ENCODE measurements at regions not wholly inside any gene's neighbourhood (a gene's known extent, or its start where the extent isn't known, plus 50 kb on each side); places are given as distances from the start of the nearest gene placed in this dataset.

DNA sequence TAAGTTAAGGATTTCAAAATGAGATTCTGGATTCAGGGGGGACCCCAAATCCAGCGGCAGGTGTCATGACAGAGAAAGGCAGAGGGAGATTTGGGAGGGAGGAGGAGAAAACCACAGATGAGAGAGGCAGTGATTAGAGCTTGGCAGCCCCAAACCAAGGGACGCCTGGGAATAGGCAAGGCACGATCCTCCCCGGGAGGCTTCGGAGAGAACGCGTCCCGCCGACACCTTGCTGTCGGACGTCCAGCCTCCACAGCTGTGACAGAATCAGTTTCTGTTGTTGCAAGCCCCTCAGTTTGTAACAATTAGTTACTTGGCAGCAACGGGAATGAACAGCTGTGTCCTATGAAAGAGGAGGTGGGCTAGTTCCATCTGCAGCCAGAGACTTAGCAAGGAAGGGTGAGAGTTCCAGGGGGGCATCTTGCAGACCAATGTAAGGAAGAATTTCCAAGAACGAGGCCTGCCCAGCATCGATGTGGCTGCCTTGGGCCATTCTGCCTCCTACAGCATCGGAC lies 110.7 kb upstream of the SDK2 start:
- no peak for DNase-seq (ENCODE audit: low read depth in 2 of 2)

DNA sequence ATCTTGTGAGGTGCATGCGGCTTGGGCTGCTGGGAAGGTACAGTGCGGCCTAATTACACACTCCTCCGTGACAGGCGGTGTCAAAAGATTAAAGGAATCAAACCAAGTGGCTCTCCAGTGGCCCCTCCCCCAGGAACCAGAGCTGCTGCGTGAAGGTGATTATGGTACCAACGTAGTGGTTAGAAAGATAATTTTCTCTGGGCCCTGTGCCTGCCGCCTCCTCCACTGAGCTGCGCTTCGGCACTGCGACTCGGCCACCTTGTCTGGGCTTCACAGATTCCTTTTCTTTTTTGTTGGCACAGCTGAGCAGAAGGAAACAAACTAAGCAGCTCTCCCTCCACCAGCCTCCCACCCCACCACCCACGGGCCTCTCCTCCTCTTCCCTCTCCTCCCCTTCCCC lies 113.2 kb upstream of the SDK2 start:
- DNase-seq (ENCODE audit: low read depth in 2 of 2), result no peak

DNA sequence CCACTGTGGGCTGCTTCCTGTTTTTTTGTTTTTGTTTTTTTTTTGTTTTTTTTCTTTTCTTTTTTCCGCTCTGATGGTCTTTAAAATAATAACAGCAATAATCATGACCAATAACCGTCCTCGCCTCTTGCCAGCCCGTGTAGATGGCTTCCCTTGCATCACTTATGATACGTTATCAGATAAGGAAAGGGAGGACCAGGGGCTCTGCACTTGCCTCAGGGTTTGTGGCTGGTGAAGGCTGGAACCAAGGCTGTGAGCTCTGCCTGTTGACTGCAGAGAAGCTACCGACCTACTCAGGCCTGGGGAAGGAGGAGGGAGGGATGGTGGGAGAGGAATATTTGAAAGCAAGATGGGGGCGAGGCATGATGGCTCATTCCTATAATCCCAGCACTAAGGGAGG lies 114.0 kb upstream of the SDK2 start:
- no peak for DNase-seq (ENCODE audit: low read depth in 2 of 2)

DNA sequence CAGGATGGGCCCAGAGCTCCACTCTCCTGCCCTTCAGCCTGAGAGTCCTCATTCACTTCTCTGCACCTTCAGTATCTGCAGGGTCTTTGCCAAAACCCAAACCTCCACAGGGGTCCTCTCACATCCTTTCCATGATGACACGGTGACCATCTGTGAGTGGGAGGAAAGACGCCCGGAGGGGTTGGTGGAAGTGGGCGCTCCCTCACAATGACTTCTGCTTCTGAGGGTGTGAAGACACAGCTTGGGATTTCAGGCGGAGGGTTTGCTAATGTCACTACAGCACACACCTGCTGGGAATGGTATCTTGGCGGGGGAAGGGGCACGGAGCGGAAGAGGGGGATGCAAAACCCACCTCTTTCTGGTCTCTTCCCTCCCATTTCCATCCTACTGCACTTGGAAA lies 115.1 kb upstream of the SDK2 start:
- DNase-seq (ENCODE audit: low read depth in 2 of 2), result no peak

DNA sequence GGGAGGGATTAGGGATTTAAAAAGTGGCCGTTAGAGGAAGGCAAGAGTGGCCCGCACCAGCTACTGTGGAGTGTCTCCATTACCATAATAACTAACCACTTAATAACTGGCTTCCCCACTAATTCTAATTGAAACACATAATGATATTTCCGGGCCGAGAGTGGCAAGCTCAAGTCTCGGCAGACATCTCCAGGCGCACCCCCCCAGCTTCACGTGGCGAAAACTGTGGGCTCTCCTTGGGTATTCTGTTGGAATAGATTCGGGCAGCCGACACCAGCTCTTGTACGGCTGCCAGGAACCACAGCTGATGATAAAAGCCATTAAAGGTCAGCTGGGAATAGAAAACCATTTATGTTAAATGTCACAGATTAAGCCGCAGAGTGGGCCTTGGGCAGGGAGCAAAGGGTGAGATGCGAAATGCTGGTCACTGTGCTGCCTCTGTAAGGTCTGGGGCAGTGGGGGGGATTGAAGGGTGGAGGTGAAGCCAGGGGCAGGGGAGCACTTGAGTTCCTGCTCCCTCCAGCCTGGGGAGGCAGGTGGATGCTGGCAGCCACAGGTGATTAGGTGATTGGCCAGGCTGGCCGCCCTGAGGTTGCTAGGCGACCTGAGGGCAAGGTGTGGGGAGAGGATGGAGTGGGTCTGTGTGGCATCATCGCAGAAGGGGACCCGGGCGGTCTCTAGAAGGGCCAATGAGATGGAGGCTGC lies 115.6 kb upstream of the SDK2 start:
- DNase-seq (ENCODE audit: low read depth in 2 of 2), result no peak

DNA sequence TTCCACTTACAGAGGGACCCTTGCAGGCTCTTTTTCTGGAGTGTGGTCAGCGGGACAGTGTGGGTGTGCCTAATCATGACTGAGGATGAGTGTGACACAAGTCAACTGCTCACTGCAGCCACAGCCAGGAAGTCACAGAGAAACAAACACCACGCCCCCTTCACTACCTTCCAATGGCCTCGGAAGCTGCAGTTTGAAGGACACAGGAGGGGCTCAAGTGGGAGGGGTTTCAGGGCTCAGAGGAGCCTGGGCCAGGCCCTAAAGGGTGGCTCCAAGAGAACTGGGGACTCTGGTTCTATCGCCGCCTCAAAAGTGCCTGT lies 116.2 kb upstream of the SDK2 start:
- DNase-seq (ENCODE audit: low read depth in 2 of 2), result no peak

DNA sequence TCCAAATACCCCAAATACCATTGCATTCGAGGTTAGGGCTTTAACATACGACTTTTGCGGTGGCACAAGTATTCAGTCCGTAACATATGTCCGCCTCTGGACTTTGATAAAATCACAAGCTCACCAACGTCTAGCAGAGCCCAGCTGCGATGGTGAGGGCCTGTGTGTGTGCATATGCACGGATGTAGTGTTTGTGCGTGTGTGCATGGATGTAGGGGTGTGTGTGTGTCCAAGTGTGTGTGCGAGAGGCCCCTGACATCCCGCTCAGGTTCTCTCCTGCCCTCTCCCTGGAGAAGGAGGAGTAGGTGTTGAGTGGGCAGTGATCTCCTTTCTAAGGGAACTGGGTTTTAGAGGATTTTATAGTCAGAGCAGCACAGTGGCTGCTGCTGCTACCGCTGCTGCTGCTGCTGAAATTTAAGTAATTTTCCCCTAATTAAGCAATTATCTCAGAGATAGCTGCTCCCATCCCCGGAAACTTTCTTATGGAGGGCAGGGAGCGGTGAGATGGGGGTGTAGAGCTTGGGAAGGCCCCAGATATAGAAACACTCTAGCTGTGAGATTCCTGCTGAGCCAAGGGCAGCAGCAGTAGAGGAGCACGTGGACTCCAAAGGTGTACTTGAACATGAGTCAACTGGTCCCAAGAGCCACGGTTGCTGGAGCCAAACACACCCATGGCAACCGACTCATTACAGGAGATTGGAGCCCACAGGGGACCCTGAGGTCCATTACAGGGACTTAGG lies 121.7 kb upstream of the SDK2 start:
- no peak for DNase-seq (ENCODE audit: low read depth in 2 of 2)

DNA sequence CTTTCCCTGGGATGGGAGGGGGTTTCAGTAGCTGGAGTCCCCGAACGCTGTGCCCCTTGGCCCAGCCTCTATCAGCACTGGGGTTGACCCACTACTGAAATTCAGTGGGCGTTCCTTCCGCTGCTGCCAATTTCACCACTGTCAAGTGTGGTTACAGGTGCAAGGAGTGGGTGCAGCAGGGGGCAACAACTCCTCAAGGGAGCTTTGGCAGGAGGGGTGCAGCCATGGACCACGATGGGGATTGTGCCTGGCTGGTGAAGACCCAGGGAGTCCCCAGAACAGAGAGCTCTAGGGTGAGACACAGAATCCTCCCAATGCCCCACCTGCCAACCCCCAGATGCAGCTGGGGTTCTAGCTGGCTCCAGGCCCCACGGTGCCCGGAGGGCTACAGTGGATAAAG lies 123.5 kb upstream of the SDK2 start:
- no peak for DNase-seq (ENCODE audit: low read depth in 2 of 2)

DNA sequence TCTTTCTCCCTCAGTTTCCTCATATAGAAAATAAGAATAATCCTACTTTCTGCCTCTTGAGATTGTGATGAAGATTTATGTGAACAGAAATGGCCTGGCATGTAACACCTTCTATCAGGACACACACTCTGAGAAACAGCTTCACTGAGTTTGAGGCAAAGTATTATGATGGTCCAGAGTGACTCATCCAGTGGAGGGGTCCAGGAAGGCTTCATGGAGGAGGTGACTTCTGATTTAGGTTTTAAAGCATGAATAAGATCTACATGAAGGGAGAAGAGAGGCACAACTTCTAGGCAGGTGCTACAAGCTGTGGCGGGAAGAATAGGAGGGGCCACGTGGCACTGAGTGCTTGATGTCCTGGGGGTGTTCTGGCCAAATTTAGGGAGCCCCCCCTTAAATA lies 124.4 kb upstream of the SDK2 start:
- DNase-seq (ENCODE audit: low read depth in 2 of 2), result no peak

DNA sequence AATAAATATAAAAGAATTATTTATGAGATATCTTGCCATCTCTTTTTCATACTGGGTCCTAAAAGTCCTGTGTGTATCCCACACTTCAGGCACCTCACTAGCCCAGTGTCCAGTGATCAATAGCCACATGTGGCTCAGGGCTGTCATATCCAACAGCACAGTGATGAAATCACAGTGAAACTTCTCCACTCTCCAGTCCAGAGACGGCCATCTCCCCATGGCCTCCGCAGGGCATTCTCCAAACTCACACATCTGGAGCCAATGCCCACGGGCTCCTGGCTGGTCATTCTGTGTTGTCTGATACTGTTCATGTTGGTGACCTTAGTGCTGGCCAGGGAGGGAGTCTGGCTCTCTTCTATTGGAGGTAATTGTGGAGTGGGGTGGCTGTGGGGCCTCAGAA lies 125.2 kb upstream of the SDK2 start:
- no peak for DNase-seq (ENCODE audit: low read depth in 2 of 2)

DNA sequence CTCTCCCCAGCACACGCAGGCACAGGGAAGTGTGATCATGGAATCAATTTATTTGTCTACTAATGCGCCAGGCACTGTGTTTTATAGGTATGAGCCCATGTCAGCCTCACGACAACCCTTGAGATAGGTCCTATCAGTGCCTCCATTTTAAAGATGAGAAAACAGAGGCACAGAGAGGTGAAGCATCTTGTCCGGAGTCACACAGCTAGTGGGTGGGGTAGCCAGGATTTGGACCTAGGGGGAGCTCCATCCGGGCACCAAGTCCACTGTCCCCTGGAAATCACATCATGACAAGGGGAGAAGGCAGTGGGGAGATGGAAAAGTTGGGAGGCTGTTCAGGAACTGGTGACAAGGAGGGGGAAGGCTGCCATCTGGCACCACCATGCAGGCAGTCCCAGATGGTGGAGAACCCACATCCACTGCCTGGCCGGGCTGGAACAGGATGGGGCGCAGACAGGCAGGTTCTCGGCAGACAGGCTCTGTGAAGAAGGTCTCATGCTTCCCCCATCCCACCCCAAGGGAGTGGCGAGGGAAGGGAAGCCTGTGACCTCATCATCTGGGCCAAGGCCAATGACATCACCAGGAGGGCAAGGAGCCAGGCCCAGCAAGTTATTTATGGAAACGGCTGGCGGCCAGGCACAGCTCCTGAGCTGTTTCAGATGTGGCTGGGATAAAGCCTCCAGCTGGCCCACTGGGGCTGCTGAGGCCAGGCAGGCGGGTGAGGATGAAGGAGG lies 126.0 kb upstream of the SDK2 start:
- DNase-seq (ENCODE audit: low read depth in 2 of 2), result no peak

DNA sequence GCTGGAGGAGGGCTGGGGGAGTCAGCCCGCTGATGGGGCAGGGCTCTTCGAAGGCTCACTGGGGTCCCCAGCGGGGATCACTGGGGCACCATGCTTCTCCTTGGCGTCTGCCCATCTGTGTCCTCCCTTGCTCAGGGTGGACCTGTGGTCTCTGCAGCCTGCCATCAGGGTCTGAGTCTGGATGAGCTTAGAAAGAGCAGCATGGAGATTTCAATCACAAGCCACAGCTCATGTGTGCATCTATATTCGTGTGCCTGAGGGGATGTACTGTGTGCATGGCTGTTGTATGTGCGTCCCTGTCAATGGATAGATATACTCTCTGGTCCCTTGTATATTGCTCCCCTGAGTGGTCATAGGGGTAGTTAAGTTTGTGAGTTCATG lies 126.6 kb upstream of the SDK2 start:
- DNase-seq (ENCODE audit: low read depth in 2 of 2), result no peak

DNA sequence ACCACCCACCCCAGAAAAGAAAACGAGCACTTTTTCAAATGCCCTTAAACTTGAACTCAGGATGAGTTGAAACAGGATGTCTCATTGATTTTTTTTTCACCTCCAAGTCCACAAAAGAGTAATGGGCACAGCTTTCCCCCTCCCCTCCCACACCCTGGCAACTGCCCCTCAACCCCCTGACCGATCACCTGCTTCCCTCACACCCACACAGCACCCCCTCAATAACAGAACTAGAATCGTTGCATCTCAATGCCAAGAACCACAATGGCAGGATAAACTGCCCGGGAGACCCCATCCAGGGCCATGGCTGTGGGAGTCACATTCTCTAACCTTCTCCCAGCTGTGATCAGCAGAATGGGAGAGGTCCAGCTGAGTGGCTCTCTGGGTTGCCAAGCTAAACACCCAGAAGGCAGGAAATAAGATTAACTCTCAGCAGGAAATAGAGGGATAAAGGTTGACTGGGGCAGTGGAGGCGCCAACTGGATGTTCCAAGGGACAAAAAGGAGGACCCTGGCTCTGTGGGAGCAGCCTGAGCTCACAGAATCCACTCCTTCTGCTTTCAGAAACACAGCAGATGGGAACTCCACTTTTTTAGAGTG lies 128.0 kb upstream of the SDK2 start:
- no peak for DNase-seq (ENCODE audit: low read depth in 2 of 2)

DNA sequence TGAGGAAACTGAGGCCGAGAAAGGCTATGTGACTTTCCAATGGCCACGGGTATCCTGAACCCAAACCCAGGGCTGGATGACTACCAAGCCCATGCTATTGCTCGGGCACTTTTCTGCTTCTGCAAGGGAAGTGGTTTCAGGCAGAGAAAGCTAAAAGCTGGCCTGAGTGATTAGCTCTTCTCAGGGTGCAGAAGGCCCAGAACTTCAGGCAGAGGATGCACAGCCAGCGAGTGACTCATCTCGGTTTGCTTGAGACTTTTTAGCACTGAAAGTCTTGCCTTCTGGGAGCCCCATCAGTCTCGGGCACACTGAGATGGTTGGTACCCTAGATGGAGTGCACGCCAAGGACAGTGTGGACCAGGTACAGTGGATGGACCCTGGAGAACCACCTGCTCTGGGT lies 129.5 kb upstream of the SDK2 start:
- no peak for DNase-seq (ENCODE audit: low read depth in 2 of 2)

DNA sequence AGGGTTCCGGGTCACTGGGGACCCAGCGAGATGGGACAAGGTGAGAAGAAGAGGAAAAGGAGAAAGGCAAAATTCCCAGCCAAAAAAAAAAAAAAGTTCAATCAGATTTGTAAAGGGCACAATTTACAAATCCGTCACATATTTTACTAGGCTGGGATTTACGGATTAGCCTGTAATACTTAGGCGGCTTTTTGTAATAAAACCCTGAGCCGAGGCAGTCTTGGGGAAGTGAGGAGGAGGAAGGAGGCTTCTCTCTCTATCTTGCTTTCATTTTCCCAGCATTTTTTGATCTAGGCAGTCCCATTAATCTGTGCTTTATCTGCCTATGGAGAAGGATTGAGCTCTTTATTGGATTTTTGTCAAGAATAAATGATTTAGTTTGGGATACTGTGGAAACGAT lies 130.6 kb upstream of the SDK2 start:
- no peak for DNase-seq (ENCODE audit: low read depth in 2 of 2)

DNA sequence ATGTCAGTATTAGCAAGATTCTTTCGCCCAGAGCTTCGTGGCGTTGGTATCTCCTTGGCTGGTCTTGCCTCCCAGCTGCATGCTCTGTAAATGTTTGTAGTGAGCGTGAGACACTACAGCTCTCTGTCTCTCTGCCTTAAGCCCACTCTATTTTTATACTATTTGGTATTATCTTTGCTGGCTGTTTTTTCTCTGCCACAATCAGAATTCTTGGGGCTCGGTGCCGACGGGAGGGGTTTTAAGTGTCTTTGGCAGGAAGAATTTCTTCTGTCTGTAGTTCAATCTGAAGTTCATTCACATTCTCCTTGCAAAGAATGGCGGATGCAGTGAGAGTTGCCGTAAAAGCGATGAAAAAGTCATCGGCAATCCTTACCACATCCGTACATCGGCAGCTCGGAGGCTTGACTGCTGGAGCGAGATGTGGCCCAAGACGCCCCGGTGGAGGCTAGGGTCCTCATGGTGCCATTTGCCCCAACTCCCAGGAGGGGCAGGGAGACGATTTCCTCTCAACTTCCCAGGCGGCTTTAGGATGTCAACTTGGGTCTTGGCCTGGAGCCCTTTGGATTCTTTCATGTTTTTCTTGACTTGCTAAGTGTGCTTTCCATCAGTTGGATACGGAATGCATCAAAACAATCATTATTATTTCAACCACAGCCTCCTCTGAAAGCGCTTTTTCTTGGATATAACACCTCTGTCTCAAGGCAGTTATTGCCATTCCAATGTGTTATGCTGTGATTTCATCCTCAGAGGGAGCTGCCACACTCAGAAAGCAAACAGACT lies 132.3 kb upstream of the SDK2 start:
- no peak for DNase-seq (ENCODE audit: low read depth in 2 of 2)

DNA sequence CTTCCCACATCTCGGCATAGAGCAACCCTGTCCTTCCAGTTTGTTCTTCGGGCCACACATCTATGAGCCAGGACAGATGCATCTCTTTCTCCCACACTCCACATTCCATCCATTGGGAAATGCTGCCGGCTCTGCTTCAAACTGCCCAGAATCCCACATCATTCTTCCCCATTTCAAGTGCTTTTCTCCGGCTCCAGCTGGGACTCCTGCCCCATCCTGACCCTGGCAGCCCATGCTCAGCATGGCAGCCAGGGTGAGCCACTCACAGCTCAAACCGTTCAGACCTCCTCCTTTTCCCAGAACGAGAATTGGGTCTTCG lies 132.8 kb upstream of the SDK2 start:
- DNase-seq (ENCODE audit: low read depth in 2 of 2), result no peak

DNA sequence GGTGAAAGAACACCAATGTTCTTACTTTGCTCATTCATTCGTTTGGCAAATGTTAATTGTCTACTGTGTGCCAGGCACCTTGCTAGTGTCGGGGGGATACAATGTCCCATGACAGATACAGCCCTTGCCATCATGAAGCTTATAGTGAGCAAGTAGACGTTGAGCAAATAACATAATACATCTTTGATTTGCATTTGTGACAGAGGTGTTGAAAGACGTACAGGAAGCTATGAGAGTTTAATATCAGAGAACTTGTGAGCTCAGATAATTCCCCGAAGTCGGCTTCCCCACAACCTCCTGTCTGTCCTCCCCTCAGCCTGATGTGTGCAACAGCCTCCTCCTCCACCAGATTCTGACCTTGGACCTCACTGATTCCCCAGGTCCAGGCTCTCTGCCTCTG lies 138.0 kb upstream of the SDK2 start:
- no peak for DNase-seq (ENCODE audit: low read depth in 2 of 2)

DNA sequence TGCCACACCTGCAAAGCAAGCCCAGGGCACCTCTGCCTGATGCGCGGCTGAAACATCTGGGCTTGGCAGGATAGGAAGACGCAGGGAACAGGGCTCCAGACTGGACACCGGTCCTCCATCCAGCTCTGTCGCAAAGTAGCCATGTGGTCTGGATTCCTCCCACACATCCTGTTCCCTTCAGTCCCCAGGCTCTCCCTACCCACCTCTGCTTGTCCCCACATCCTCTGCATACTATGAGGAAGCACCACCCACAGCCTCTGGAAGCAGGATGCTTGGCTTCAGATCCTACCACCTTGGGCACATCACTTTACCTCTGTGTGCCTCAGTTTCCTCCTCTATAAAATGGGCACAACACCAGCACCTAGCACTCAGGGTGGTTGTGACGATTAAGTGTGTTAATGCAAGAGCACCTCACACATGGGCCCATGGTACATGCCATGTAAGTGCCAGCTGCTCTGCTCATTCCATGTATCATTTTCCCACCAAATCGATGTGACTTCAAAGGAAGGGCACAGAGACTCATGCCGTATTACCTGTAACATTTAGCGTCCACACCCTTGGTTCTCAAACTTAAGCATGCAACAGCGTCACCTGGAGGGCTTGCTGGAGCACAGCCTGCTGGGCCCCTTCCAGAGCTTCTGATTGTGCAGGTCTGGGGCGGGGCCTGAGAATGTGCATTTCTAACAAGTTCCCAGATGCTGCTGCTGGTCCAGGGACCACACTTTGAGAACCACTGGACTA lies 138.6 kb upstream of the SDK2 start:
- DNase-seq (ENCODE audit: low read depth in 2 of 2), result no peak

DNA sequence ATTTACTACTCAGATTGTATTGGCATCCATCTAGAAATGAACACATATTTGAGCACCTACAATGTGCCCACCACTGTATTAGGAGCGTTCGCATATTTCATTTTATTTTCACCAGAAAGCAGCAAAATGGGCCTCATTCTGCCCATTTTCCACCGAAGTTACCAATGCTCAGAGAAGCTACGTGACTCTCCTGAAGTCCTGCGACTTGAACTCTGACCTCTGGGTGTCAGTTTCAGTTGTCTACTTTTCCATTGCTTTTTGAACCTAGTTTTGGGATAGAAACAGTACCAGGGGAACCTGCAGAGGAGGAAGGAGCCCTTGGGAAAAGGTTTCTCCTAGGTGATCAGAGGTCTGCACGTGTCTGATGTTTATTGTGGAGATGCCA lies 139.1 kb upstream of the SDK2 start:
- no peak for DNase-seq (ENCODE audit: low read depth in 2 of 2)

DNA sequence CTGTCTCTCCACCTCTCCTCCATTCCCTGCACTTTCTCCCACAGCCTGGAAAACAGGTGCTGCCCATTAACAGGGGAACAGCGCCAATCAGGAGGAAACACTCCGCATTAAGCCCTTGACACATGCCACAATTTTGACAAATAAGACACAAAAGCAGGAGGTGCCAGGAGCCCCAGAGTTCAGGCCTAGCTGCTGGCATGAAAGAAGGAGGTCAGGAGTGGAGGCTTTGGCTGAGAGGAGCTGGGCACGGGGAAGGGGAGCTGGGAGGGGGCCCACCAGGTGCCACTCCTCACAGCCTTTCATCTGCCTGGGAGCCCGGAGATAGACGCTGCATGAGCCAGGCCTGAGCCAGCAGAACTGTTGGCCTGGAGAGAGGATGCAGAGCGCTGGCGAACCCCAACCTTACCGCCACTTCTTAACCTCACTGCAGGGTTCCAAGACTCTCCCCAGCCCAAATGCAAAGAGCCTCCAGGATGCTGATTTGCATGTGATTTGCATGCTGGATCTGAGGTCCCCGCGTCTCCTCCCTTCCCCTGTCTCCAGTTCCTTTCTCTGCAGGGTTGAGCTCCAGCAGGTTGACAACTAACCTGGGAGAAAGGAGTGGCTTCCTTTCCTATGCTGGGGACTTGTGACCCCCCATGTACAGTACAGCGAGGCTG lies 139.8 kb upstream of the SDK2 start:
- DNase-seq (ENCODE audit: low read depth in 2 of 2), result no peak
